DND-41 (cell line): ENCODE measurements at regions not wholly inside any gene's neighbourhood (a gene's known extent, or its start where the extent isn't known, plus 50 kb on each side); places are given as distances from the start of the nearest gene placed in this dataset.

Experiments used
- CTCF ChIP-seq: IDR thresholded peaks from 2 replicates; pipeline ENCODE4 v1.5.1; 2012; ENCODE audit warnings: borderline replicate concordance, low read length, moderate library complexity, mild to moderate bottlenecking; ENCODE audit not compliant: poor library complexity, severe bottlenecking; ENCODE audit errors: extremely low read depth
- EZH2 ChIP-seq: IDR thresholded peaks from 3 replicates; pipeline ENCODE4 v1.6.1; 2012; ENCODE audit warnings: borderline replicate concordance, low read depth, mild to moderate bottlenecking, moderate library complexity, low read length, inconsistent platforms; ENCODE audit not compliant: severe bottlenecking

DNA sequence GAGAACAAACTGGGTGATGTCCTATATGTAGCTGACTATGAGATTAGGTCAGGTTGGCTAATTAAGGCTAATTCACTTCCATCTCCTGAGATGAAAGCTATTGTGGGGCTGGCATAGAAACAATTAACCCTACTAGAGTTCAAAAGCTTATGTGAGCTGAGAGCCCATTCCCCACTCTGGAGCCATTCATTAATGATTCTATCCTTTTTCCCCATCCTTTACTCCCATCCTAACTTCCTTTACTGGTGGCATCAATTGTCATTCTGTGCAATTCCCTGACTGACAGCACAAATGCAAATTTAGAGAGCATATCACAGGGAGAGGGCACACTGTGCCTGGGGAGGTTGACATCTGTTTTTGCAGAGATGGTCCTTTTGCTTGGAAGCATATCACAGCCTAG, 103.9 kb downstream of the URB2 start:
- TF ChIP-seq CTCF (no peak), EZH2 (no peak)
